HepG2 (cell line): ENCODE measurements at regions not wholly inside any gene's neighbourhood (a gene's known extent, or its start where the extent isn't known, plus 50 kb on each side); places are given as distances from the start of the nearest gene placed in this dataset.
A peak's percentile ranks its signal among the peaks of the same experiment; 100 is the strongest.

Experiments
- ATAC-seq: fragments of 200-7000 bp; cut with Tn5 transposase; 3 replicates; pipeline ENCODE4 v1.9.1; 2020; ENCODE audit warnings: mild to moderate bottlenecking, moderate library complexity
- BruUV-seq: library from RNA; stranded (reverse); fragments of 400-500 nt; replicated peaks from 2 replicates; lab custom pipeline; 2021; lab: Mats Ljungman, UMichigan
- CTCF ChIA-PET: fragments of 300-600 bp; formaldehyde crosslinking; extraction: SDS; loops from one replicate; lab custom pipeline; 2021; ENCODE audit warnings: low total read pairs, inconsistent platforms, low intra/inter-chr PET ratio; lab: Yijun Ruan, JAX
- POLR2A ChIA-PET: fragments of 350-600 bp; sonication (Branson Sonifier 250); formaldehyde crosslinking; loops from one replicate; lab custom pipeline; 2020; ENCODE audit warnings: antibody characterized with exemption, inconsistent platforms; lab: Yijun Ruan, JAX
- DNase-seq: peaks from one replicate; pipeline ENCODE4 v3.0.0-alpha.2; 2015; ENCODE audit warnings: low spot score
- FAIRE-seq: peaks from 3 replicates; lab custom pipeline; 2011; peaks lifted over from hg19 to GRCh38; lab: Jason Lieb, UNC
- H2AFZ ChIP-seq: one replicate; pipeline ENCODE4 v1.6.1; 2011; ENCODE audit warnings: low read length, inconsistent platforms
- H3K27ac ChIP-seq: fragments of 300-600 bp; 3 replicates; pipeline ENCODE4 v1.8.0; 2011; ENCODE audit warnings: mixed run types, mild to moderate bottlenecking, mixed read lengths, low read length, inconsistent platforms; ENCODE audit not compliant: insufficient read depth; ENCODE audit errors: extremely low read length
- H3K27me3 ChIP-seq, 2 experiments: fragments of 200-600 bp in 1 of 2; 2 replicates in 1 of 2; 3 replicates in 1 of 2; pipeline versions ENCODE4 v1.6.0 to v1.8.0; 2011; ENCODE audit warnings: low read length in 2 of 2, mild to moderate bottlenecking in 2 of 2, moderate library complexity in 2 of 2, inconsistent platforms in 1 of 2; ENCODE audit not compliant: insufficient read depth in 2 of 2, control insufficient read depth in 1 of 2
- H3K36me3 ChIP-seq, 2 experiments: fragments of 200-600 bp in 1 of 2; replicated peaks in 1 of 2; 2 replicates in 1 of 2; 3 replicates in 1 of 2; pipeline versions ENCODE4 v1.5.1 to v1.8.0; 2011; ENCODE audit warnings: low read length in 2 of 2, inconsistent platforms in 1 of 2; ENCODE audit not compliant: insufficient read depth in 2 of 2, control insufficient read depth in 1 of 2
- H3K4me1 ChIP-seq: 2 replicates; pipeline ENCODE4 v1.5.1; 2012; ENCODE audit warnings: low read length, inconsistent platforms; ENCODE audit not compliant: insufficient read depth
- H3K4me2 ChIP-seq: 2 replicates; pipeline ENCODE4 v1.6.0; 2011; ENCODE audit warnings: low read depth, low read length, inconsistent platforms
- H3K4me3 ChIP-seq, 3 experiments: fragments of 200-600 bp in 1 of 3; sonication (generic), shearing (Covaris generic) in 1 of 3; replicated peaks in 1 of 3; 2 replicates each; pipeline ENCODE4 v1.5.1; 2011 to 2016; ENCODE audit warnings: low read length in 3 of 3, inconsistent platforms in 2 of 3, low read depth in 2 of 3, mild to moderate bottlenecking in 2 of 3, control low read depth in 1 of 3, mixed read lengths in 1 of 3; ENCODE audit not compliant: insufficient read depth in 1 of 3
- H3K79me2 ChIP-seq: one replicate; pipeline ENCODE4 v1.6.1; 2011; ENCODE audit warnings: low read length, inconsistent platforms; ENCODE audit not compliant: insufficient read depth
- H3K9ac ChIP-seq: 2 replicates; pipeline ENCODE4 v1.6.0; 2011; ENCODE audit warnings: mild to moderate bottlenecking, low read depth, low read length, inconsistent platforms; ENCODE audit not compliant: insufficient read depth
- H3K9me3 ChIP-seq: 2 replicates; pipeline ENCODE4 v1.5.1; 2012; ENCODE audit warnings: mild to moderate bottlenecking, low read length
- H4K20me1 ChIP-seq: 2 replicates; pipeline ENCODE4 v1.6.0; 2011; ENCODE audit warnings: inconsistent platforms, mild to moderate bottlenecking, low read length, moderate library complexity; ENCODE audit not compliant: insufficient read depth
- CAMTA2 ChIP-seq: sonication (generic); formaldehyde crosslinking; IDR thresholded peaks from 2 replicates; pipeline ENCODE4 v1.4.0; 2020; ENCODE audit warnings: mild to moderate bottlenecking, missing genetic modification reagents, borderline replicate concordance
- CEBPB ChIP-seq: IDR thresholded peaks from 2 replicates; pipeline ENCODE4 v1.6.1; 2011; ENCODE audit warnings: low read depth, low read length, improper control_type of control experiment, borderline replicate concordance
- KDM5B ChIP-seq: sonication (generic); formaldehyde crosslinking; IDR thresholded peaks from 2 replicates; pipeline ENCODE4 v1.4.0; 2020; ENCODE audit warnings: missing genetic modification reagents, mild to moderate bottlenecking, borderline replicate concordance
- KLF13 ChIP-seq: sonication (generic); formaldehyde crosslinking; IDR thresholded peaks from 2 replicates; pipeline ENCODE4 v1.4.0; 2020; ENCODE audit warnings: mild to moderate bottlenecking, missing genetic modification reagents
- MAFF ChIP-seq: IDR thresholded peaks from 2 replicates; pipeline ENCODE4 v1.6.1; 2011; ENCODE audit warnings: low read depth, low read length, improper control_type of control experiment
- PHB2 ChIP-seq: fragments of 450-650 bp; IDR thresholded peaks from 2 replicates; pipeline ENCODE4 v1.6.1; 2018; ENCODE audit not compliant: partially characterized antibody
- RFXANK ChIP-seq: IDR thresholded peaks from 2 replicates; pipeline ENCODE4 v1.6.1; 2016
- SIX4 ChIP-seq: sonication (generic); formaldehyde crosslinking; IDR thresholded peaks from 2 replicates; pipeline ENCODE4 v1.4.0; 2020; ENCODE audit warnings: missing genetic modification reagents
- ZNF17 ChIP-seq: sonication (generic); formaldehyde crosslinking; IDR thresholded peaks from 2 replicates; pipeline ENCODE4 v1.5.0; 2020; ENCODE audit warnings: mild to moderate bottlenecking, missing genetic modification reagents
- ZNF235 ChIP-seq: sonication (generic); formaldehyde crosslinking; IDR thresholded peaks from 2 replicates; pipeline ENCODE4 v1.8.1; 2023; ENCODE audit warnings: mild to moderate bottlenecking, missing genetic modification reagents, borderline replicate concordance
- ZNF333 ChIP-seq: sonication (generic); formaldehyde crosslinking; IDR thresholded peaks from 2 replicates; pipeline ENCODE4 v1.4.0; 2020; ENCODE audit warnings: mild to moderate bottlenecking, missing genetic modification reagents, borderline replicate concordance
- ZNF383 ChIP-seq: sonication (generic); formaldehyde crosslinking; IDR thresholded peaks from 2 replicates; pipeline ENCODE4 v1.4.0; 2020; ENCODE audit warnings: missing genetic modification reagents, mild to moderate bottlenecking, borderline replicate concordance
- ZNF530 ChIP-seq: sonication (generic); formaldehyde crosslinking; IDR thresholded peaks from 2 replicates; pipeline ENCODE4 v1.5.0; 2020; ENCODE audit warnings: low read depth, mild to moderate bottlenecking, missing genetic modification reagents
- ZNF605 ChIP-seq: sonication (generic); formaldehyde crosslinking; IDR thresholded peaks from 2 replicates; pipeline ENCODE4 v1.8.0; 2022; ENCODE audit warnings: mild to moderate bottlenecking, missing genetic modification reagents
- ZNF703 ChIP-seq: sonication (generic); formaldehyde crosslinking; IDR thresholded peaks from 2 replicates; pipeline ENCODE4 v1.5.1; 2020; ENCODE audit warnings: missing genetic modification reagents, mild to moderate bottlenecking, moderate library complexity, borderline replicate concordance
- ZNF737 ChIP-seq: sonication (generic); formaldehyde crosslinking; IDR thresholded peaks from 2 replicates; pipeline ENCODE4 v1.5.0; 2020; ENCODE audit warnings: missing genetic modification reagents, mild to moderate bottlenecking, borderline replicate concordance
- ZNF749 ChIP-seq: sonication (generic); formaldehyde crosslinking; IDR thresholded peaks from 2 replicates; pipeline ENCODE4 v1.8.0; 2022; ENCODE audit warnings: mild to moderate bottlenecking, missing genetic modification reagents, moderate library complexity, borderline replicate concordance
- ZZZ3 ChIP-seq: sonication (generic); formaldehyde crosslinking; IDR thresholded peaks from 2 replicates; pipeline ENCODE4 v1.4.0; 2020; ENCODE audit warnings: missing genetic modification reagents, mild to moderate bottlenecking, borderline replicate concordance
- WGBS: methylation state at CpG from one replicate; pipeline ENCODE4 v1.1.6; 2017; ENCODE audit warnings: low lambda C conversion rate; 5-methylcytosine and 5-hydroxymethylcytosine counted together
- in situ Hi-C: cut with HindIII; loops from 2 replicates; pipeline ENCODE4 v1.10.0; 2017; ENCODE audit warnings: low pct_unique_long_range_greater_than_20kb; ENCODE audit not compliant: extremely low pct_ligation_motif_present
- intact Hi-C: fragments of 100-400 bp; cut with micrococcal nuclease; formaldehyde crosslinking; loops from one replicate; pipeline ENCODE4 v1.10.0; 2022; ENCODE audit not compliant: unreplicated experiment
- TF ChIP-seq, protein P1 (sequence below): IDR thresholded peaks from 2 replicates; pipeline ENCODE4 v1.6.1; 2016; ENCODE audit warnings: low read depth, missing genetic modification reagents, missing compliant biosample characterization
- TF ChIP-seq, protein P2 (sequence below): fragments of 450-650 bp; IDR thresholded peaks from 2 replicates; pipeline ENCODE4 v1.6.1; 2017

GRCh38 chr2:37779139-37779538, 107.7 kb upstream of the CDC42EP3 start:
- BruUV-seq: no TSS peak
- H3K9ac ChIP-seq: no peak overlapping the region
- H2AFZ ChIP-seq: no peak overlapping the region
- no peaks in the 10 kb centered on the region for H3K9me3 ChIP-seq
- in situ Hi-C loops: no loop called here
- no peaks in the 10 kb centered on the region for H4K20me1 ChIP-seq
- WGBS: 4% methylated on average over 5 of the region's 5 CpGs
- DNase-seq: no peak
- H3K79me2 ChIP-seq: no peaks in the 10 kb centered on the region
- no peak for TF ChIP-seq SIX4 (CRISPR knock-in tag)
- no peak for TF ChIP-seq MAFF
- TF ChIP-seq CAMTA2 (CRISPR knock-in tag): no peak
- TF ChIP-seq ZNF749 (CRISPR knock-in tag): no peak
- no peak for TF ChIP-seq ZNF235 (CRISPR knock-in tag)
- TF ChIP-seq RFXANK (CRISPR knock-in tag): no peak
- no peak for TF ChIP-seq KLF13 (CRISPR knock-in tag)
- no peak for TF ChIP-seq ZNF703 (CRISPR knock-in tag)
- TF ChIP-seq, protein P1, sequence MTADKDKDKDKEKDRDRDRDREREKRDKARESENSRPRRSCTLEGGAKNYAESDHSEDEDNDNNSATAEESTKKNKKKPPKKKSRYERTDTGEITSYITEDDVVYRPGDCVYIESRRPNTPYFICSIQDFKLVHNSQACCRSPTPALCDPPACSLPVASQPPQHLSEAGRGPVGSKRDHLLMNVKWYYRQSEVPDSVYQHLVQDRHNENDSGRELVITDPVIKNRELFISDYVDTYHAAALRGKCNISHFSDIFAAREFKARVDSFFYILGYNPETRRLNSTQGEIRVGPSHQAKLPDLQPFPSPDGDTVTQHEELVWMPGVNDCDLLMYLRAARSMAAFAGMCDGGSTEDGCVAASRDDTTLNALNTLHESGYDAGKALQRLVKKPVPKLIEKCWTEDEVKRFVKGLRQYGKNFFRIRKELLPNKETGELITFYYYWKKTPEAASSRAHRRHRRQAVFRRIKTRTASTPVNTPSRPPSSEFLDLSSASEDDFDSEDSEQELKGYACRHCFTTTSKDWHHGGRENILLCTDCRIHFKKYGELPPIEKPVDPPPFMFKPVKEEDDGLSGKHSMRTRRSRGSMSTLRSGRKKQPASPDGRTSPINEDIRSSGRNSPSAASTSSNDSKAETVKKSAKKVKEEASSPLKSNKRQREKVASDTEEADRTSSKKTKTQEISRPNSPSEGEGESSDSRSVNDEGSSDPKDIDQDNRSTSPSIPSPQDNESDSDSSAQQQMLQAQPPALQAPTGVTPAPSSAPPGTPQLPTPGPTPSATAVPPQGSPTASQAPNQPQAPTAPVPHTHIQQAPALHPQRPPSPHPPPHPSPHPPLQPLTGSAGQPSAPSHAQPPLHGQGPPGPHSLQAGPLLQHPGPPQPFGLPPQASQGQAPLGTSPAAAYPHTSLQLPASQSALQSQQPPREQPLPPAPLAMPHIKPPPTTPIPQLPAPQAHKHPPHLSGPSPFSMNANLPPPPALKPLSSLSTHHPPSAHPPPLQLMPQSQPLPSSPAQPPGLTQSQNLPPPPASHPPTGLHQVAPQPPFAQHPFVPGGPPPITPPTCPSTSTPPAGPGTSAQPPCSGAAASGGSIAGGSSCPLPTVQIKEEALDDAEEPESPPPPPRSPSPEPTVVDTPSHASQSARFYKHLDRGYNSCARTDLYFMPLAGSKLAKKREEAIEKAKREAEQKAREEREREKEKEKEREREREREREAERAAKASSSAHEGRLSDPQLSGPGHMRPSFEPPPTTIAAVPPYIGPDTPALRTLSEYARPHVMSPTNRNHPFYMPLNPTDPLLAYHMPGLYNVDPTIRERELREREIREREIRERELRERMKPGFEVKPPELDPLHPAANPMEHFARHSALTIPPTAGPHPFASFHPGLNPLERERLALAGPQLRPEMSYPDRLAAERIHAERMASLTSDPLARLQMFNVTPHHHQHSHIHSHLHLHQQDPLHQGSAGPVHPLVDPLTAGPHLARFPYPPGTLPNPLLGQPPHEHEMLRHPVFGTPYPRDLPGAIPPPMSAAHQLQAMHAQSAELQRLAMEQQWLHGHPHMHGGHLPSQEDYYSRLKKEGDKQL: no peak
- no peak for TF ChIP-seq KDM5B (CRISPR knock-in tag)
- no peak for TF ChIP-seq CEBPB
- TF ChIP-seq ZNF737 (CRISPR knock-in tag): no peak
- TF ChIP-seq PHB2: no peak
- no peak for TF ChIP-seq ZNF605
- TF ChIP-seq, protein P2, sequence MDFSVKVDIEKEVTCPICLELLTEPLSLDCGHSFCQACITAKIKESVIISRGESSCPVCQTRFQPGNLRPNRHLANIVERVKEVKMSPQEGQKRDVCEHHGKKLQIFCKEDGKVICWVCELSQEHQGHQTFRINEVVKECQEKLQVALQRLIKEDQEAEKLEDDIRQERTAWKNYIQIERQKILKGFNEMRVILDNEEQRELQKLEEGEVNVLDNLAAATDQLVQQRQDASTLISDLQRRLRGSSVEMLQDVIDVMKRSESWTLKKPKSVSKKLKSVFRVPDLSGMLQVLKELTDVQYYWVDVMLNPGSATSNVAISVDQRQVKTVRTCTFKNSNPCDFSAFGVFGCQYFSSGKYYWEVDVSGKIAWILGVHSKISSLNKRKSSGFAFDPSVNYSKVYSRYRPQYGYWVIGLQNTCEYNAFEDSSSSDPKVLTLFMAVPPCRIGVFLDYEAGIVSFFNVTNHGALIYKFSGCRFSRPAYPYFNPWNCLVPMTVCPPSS: no peak
- TF ChIP-seq ZNF383 (CRISPR knock-in tag): no peak
- TF ChIP-seq ZNF530: no peak
- no peak for TF ChIP-seq ZZZ3 (CRISPR knock-in tag)
- TF ChIP-seq ZNF333 (CRISPR knock-in tag): no peak
- no peak for TF ChIP-seq ZNF17 (CRISPR knock-in tag)
- no peak overlapping the region for H3K4me3 ChIP-seq
- peak; percentile 36; the same call in 2 of the 3 replicates for ATAC-seq
- H3K27me3 ChIP-seq: peaks cover 0 to 28% of the 10 kb centered on the region in 2 experiments; a peak in 2 of 5 replicates
- CTCF ChIA-PET: no interaction called here
- H3K4me2 ChIP-seq: no peak overlapping the region
- no peaks in the 10 kb centered on the region for H3K4me1 ChIP-seq
- intact Hi-C loops: no loop called here
- POLR2A ChIA-PET: no interaction called here
- FAIRE-seq: peak; percentile 32
- H3K27ac ChIP-seq: no peak overlapping the region
- no peaks in the 10 kb centered on the region for H3K36me3 ChIP-seq
